MCF 10A (cell line): ENCODE measurements at regions not wholly inside any gene's neighbourhood (a gene's known extent, or its start where the extent isn't known, plus 50 kb on each side); places are given as distances from the start of the nearest gene placed in this dataset. TPM values are rescaled to one million over a fixed set of nuclear protein-coding genes. Genes with fewer than 3 reads are reported as not detected.

Experiments used
- BruUV-seq: library from RNA; stranded (reverse); fragments of 400-500 nt; replicated peaks from 2 replicates; lab custom pipeline; 2021; lab: Mats Ljungman, UMichigan
- CTCF ChIA-PET: fragments of 300-600 bp; sonication (Branson Sonifier 250); formaldehyde crosslinking; extraction: SDS; loops from one replicate; lab custom pipeline; 2021; ENCODE audit warnings: antibody characterized with exemption, inconsistent platforms; lab: Yijun Ruan, JAX
- POLR2A ChIA-PET: fragments of 300-600, 350-650 bp; sonication (Branson Sonifier 250); formaldehyde crosslinking; extraction: SDS; loops from one replicate; lab custom pipeline; 2020; ENCODE audit warnings: antibody characterized with exemption, inconsistent platforms; lab: Yijun Ruan, JAX
- DNase-seq: peaks from one replicate; pipeline ENCODE4 v3.0.0-alpha.2; 2018; ENCODE audit not compliant: unreplicated experiment
- H3K27ac Mint-ChIP-seq: one replicate; pipeline ENCODE4 v1.8.0; 2022; ENCODE audit warnings: mild to moderate bottlenecking, low read depth, mixed read lengths; ENCODE audit not compliant: unreplicated experiment
- H3K27me3 Mint-ChIP-seq: one replicate; pipeline ENCODE4 v1.8.0; 2022; ENCODE audit warnings: mixed read lengths; ENCODE audit not compliant: insufficient read depth, unreplicated experiment
- H3K36me3 Mint-ChIP-seq: one replicate; pipeline ENCODE4 v1.8.0; 2022; ENCODE audit warnings: mild to moderate bottlenecking, moderate library complexity, mixed read lengths; ENCODE audit not compliant: insufficient read depth, unreplicated experiment
- H3K4me1 Mint-ChIP-seq: one replicate; pipeline ENCODE4 v1.8.0; 2022; ENCODE audit warnings: mixed read lengths; ENCODE audit not compliant: insufficient read depth, unreplicated experiment
- H3K4me3 Mint-ChIP-seq: one replicate; pipeline ENCODE4 v1.8.0; 2022; ENCODE audit warnings: mild to moderate bottlenecking, moderate library complexity, mixed read lengths; ENCODE audit not compliant: unreplicated experiment
- H3K9me3 Mint-ChIP-seq: one replicate; pipeline ENCODE4 v1.8.0; 2022; ENCODE audit warnings: mixed read lengths; ENCODE audit not compliant: unreplicated experiment
- CTCF ChIP-seq: fragments of 200-600 bp; IDR thresholded peaks from one replicate; pipeline ENCODE4 v1.8.0; 2022; ENCODE audit warnings: antibody characterized with exemption, mild to moderate bottlenecking; ENCODE audit not compliant: unreplicated experiment
- intact Hi-C: fragments of 100-400 bp; cut with micrococcal nuclease; formaldehyde crosslinking; loops from 2 replicates; pipeline ENCODE4 v1.14.1; 2022
- microRNA-seq: library from miRNA; unstranded; fragments of <30 nt; microRNA quantifications from one replicate; pipeline ENCODE4 v1.2.0, GENCODE V29; 2022

- peaks cover 6% of the 10 kb centered on the region for H3K4me1 Mint-ChIP-seq
- no peak for TF ChIP-seq CTCF
- no peak overlapping the region for H3K27ac Mint-ChIP-seq
- H3K4me3 Mint-ChIP-seq, result no peak overlapping the region
- H3K9me3 Mint-ChIP-seq, result no peaks in the 10 kb centered on the region
- ChIA-PET POLR2A (no interaction called here), CTCF (no interaction called here)
- no peaks in the 10 kb centered on the region for H3K27me3 Mint-ChIP-seq
- intact Hi-C loops, result no loop called here
- H3K36me3 Mint-ChIP-seq, result no peaks in the 10 kb centered on the region
- no TSS peak for BruUV-seq
- no peak for DNase-seq
Measured at GRCh38 chr16:77133706-77134105, 57.3 kb upstream of the MON1B start.

GRCh38 chr16:77137045-77137444, 53.9 kb upstream of the MON1B start:
- Mint-ChIP-seq H3K4me1 (peaks cover 6% of the 10 kb centered on the region), H3K27ac (no peak overlapping the region), H3K9me3 (no peaks in the 10 kb centered on the region), H3K36me3 (no peaks in the 10 kb centered on the region), H3K27me3 (no peaks in the 10 kb centered on the region), H3K4me3 (no peak overlapping the region)
- BruUV-seq, result no TSS peak
- no peak for DNase-seq
- ChIA-PET CTCF (no interaction called here), POLR2A (no interaction called here)
- TF ChIP-seq CTCF, result no peak
- intact Hi-C loops, result no loop called here

Small RNAs in the stretch of these regions (microRNA-seq; reads per million reads assigned to microRNA genes)
- not detected for gene MIR4719
